22Rv1 (cell line): ENCODE measurements at regions not wholly inside any gene's neighbourhood (a gene's known extent, or its start where the extent isn't known, plus 50 kb on each side); places are given as distances from the start of the nearest gene placed in this dataset.

Experiments
- H3K27ac ChIP-seq: fragments of 450-650 bp; 2 replicates; pipeline ENCODE4 v1.5.1; 2017
- ZFX ChIP-seq: fragments of 450-650 bp; IDR thresholded peaks from 2 replicates; pipeline ENCODE4 v1.6.1; 2017; ENCODE audit warnings: antibody characterized with exemption, borderline replicate concordance
- TF ChIP-seq, protein P1 (sequence below): fragments of 450-650 bp; IDR thresholded peaks from 2 replicates; pipeline ENCODE4 v1.5.1; 2017; ENCODE audit warnings: mild to moderate bottlenecking

DNA sequence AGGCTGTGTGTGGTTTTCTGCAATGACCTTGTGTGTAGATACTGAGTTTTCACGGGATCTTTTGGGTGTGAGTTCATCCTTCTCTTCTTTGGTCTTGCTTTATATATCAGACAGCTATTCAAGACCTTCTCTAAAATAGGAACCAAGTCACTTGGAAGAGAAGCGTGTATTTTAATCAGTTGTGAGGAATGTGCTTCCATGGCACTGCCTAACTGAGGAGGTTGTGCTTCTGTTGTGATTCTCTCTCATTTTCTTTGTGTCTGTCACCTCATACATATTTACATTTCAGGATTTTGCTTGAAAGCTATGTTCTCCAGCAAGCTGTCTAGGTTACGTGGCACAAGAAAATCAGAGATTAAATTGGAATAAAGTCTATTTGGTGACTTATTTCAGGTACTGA is 428.7 kb downstream of the QKI start:
- H3K27ac ChIP-seq: no peak overlapping the region
- TF ChIP-seq, protein P1, sequence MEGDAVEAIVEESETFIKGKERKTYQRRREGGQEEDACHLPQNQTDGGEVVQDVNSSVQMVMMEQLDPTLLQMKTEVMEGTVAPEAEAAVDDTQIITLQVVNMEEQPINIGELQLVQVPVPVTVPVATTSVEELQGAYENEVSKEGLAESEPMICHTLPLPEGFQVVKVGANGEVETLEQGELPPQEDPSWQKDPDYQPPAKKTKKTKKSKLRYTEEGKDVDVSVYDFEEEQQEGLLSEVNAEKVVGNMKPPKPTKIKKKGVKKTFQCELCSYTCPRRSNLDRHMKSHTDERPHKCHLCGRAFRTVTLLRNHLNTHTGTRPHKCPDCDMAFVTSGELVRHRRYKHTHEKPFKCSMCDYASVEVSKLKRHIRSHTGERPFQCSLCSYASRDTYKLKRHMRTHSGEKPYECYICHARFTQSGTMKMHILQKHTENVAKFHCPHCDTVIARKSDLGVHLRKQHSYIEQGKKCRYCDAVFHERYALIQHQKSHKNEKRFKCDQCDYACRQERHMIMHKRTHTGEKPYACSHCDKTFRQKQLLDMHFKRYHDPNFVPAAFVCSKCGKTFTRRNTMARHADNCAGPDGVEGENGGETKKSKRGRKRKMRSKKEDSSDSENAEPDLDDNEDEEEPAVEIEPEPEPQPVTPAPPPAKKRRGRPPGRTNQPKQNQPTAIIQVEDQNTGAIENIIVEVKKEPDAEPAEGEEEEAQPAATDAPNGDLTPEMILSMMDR: no peak
- TF ChIP-seq ZFX: no peak

DNA sequence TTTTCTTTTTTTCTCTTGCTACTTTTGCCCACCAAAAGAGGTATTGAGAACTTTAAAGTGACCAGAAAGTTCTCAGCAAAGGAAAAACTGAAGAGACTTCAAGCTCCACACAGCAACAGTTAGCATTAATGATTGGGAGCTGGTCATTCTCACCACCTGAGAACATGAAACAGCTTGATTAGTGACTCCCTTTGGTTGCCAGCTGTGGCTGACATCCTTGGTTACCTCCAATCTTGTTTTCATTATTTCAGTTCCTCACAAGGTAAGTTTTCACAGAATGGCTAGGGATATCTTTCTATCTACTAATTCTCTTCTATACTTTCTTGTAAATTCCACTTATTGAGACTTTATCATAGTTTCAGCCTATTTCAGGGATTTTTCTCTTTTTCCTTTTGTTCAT is 427.9 kb downstream of the QKI start:
- H3K27ac ChIP-seq: no peak overlapping the region
- TF ChIP-seq, protein P1: no peak
- no peak for TF ChIP-seq ZFX

DNA sequence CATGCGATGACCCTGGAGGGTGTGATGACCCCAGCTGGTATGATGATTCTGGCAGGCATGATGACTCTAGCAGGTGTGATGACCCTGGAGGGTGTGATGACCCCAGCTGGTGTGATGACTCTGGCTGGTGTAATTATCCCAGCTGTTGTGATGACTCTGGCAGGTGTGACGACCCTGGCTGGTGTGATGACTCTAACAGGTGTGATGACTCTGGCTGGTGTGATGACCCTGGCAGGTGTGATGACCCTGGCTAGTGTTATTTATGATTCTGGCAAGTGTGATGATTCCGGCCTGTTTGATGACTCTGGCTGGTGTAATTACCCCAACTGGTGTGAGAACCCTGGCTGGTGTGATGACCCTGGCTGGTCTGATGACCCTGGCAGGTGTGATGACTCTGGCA is 427.2 kb downstream of the QKI start:
- no peak for TF ChIP-seq ZFX
- TF ChIP-seq, protein P1: no peak
- H3K27ac ChIP-seq: no peak overlapping the region

DNA sequence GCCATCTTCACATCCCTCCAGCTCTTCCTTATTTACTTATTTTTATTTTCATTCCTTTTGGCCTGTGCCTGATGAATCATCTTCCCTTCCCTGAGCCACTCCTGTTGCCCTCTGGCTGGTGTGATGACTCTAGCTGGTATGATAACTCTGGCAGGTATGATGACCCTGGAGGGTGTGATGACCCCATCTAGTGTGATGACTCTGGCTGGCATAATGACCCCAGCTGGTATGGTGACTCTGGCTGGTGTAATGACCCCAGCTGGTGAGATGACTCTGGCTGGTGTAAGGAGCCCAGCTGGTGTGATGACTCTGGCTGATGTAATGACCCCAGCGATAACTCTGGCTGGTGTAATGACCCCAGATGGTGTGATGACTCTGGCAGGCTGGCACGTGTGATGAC is 426.8 kb downstream of the QKI start:
- no peak for TF ChIP-seq ZFX
- TF ChIP-seq, protein P1: no peak
- no peak overlapping the region for H3K27ac ChIP-seq

DNA sequence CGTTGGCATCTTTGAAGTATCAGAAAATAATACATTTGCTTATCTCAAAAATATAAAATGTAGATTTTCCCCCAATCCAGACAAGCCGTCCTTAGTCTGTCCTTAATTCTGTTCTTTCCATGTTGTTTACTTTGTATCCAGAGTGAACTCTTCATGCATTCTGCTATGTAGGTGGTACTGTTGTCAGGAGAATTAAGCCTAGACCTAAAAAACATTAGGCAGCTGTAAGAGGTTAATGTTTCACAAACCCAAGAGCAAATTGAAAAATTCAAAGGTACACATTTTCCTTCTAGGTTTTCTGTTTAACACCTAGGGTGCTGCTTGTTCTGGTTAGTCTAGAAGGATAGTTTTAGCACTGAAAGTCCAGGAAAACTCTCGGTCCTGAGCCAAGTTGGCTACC is 426.4 kb downstream of the QKI start:
- H3K27ac ChIP-seq: no peak overlapping the region
- TF ChIP-seq ZFX: no peak
- TF ChIP-seq, protein P1: no peak

DNA sequence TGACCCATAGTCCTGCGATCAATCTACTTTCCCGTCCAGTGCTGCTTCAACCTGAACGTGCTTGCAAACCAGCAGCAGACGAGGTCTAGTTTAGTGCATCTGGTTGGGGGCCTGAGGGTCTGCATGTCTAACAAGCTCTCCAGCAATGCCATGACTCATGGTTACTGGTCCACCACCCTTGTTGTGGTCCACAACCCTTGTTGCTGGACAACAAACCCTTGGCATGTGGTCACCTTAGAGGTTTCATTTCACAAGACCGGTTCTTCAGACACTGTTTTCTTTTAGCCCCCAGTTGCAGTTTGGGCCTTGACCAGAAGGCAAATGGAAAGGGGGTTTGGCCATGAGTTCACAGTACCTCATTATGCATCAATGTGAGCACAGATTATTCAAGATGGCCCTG is 424.8 kb downstream of the QKI start:
- TF ChIP-seq, protein P1: no peak
- TF ChIP-seq ZFX: no peak
- H3K27ac ChIP-seq: no peak overlapping the region

DNA sequence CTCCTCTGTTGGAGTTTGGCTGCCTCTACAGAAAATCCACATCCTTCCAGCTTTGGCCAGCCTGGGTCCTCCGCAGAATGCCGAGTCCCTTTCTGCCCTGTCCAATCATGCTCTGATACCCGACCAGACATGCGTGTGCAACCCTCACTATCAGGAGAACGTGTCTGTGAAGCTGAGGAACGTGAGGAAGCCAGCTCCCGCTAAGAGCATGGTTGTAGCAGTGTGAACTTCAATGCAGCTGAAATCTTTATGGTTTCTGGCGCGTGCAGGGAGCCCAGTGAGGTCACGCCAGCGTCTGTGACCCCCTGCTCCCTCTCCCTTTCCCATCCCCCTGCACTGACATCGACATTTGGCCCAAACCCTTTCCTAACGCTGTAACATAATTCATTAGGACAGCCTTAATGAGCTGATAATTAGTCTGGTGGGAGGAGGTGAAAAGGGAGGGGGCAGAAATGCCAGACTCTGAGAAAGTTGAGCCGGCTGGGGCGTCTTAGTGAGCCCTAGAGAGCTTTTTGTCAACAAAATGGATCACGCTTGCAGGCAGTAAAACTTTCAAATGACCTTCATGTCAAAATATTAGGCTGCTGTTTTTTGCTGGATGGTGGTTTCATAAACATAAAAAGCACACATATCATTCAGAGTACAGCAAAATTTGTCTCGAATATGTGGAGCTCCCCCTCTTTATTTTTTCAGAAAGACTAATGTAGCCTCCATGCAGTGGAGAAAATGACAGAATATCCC is 423.3 kb downstream of the QKI start:
- TF ChIP-seq ZFX: no peak
- TF ChIP-seq, protein P1: no peak
- no peak overlapping the region for H3K27ac ChIP-seq
